GM13977 (cell line): ENCODE measurements at regions not wholly inside any gene's neighbourhood (a gene's known extent, or its start where the extent isn't known, plus 50 kb on each side); places are given as distances from the start of the nearest gene placed in this dataset.

ENCODE experiments used
- DNase-seq: peaks from one replicate; pipeline ENCODE4 v3.0.0; 2012; ENCODE audit warnings: low spot score
- in situ Hi-C: fragments of 300-500 bp; cut with MboI; formaldehyde crosslinking; loops from one replicate; pipeline ENCODE4 v1.12.0; 2022; ENCODE audit warnings: low sequenced_read_pairs, low pct_unique_long_range_greater_than_20kb, mixed read lengths, inconsistent platforms; ENCODE audit not compliant: unreplicated experiment
- TF ChIP-seq, protein P1 (sequence below): IDR thresholded peaks from 2 replicates; pipeline ENCODE4 v1.5.1; 2012; ENCODE audit warnings: mild to moderate bottlenecking, control low read depth; ENCODE audit not compliant: insufficient read depth; ENCODE audit errors: extremely low read depth, missing control alignments

GRCh38 chr6:62519574-62519973 lies 233.5 kb upstream of the KHDRBS2 start:
- in situ Hi-C loops = no loop called here
- DNase-seq = no peak

DNA sequence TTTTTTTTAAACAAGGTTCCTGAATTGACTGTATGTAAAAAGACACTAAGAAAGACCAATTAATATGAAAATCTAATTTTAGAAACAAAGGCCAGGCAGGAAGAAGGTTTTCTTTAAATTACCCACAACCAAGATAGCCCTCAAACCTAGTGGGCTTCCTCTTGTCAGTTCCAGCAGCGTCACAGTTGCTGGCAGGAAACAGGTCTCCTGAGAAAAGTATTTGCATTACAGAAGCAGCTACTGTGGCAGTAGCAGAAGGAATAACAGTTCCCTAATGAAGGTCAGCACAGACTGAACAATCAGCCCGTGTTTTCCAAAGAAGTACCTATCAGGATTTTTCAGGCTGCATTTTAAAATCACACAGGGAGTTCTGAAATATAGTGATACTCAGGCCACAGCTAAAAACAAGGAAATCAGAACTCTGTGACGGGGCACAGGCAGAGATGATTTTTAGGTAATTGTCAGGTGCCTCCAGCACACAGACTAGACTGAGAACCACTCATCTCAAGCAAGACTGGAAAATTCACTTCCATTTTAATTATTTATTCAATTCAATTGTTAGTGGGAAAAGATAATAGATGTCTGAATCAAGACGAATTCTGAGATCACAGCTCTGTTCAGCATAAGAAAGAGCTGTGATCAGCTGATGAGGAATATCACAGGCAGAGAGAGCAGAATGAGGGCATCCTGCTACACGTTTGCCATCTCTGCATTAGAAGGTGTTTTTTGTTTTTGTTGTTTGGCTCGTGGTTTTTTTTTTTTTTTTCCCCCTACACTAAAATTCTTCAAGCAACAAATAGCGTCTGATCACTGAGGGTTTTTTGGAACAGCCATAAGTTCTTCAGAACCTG lies 230.5 kb upstream of the KHDRBS2 start:
- no peak for DNase-seq
- in situ Hi-C loops = no loop called here

More at GRCh38 chr6:62519574-62519973, 233.5 kb upstream of the KHDRBS2 start:
- TF ChIP-seq, protein P1, sequence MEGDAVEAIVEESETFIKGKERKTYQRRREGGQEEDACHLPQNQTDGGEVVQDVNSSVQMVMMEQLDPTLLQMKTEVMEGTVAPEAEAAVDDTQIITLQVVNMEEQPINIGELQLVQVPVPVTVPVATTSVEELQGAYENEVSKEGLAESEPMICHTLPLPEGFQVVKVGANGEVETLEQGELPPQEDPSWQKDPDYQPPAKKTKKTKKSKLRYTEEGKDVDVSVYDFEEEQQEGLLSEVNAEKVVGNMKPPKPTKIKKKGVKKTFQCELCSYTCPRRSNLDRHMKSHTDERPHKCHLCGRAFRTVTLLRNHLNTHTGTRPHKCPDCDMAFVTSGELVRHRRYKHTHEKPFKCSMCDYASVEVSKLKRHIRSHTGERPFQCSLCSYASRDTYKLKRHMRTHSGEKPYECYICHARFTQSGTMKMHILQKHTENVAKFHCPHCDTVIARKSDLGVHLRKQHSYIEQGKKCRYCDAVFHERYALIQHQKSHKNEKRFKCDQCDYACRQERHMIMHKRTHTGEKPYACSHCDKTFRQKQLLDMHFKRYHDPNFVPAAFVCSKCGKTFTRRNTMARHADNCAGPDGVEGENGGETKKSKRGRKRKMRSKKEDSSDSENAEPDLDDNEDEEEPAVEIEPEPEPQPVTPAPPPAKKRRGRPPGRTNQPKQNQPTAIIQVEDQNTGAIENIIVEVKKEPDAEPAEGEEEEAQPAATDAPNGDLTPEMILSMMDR = no peak

DNA sequence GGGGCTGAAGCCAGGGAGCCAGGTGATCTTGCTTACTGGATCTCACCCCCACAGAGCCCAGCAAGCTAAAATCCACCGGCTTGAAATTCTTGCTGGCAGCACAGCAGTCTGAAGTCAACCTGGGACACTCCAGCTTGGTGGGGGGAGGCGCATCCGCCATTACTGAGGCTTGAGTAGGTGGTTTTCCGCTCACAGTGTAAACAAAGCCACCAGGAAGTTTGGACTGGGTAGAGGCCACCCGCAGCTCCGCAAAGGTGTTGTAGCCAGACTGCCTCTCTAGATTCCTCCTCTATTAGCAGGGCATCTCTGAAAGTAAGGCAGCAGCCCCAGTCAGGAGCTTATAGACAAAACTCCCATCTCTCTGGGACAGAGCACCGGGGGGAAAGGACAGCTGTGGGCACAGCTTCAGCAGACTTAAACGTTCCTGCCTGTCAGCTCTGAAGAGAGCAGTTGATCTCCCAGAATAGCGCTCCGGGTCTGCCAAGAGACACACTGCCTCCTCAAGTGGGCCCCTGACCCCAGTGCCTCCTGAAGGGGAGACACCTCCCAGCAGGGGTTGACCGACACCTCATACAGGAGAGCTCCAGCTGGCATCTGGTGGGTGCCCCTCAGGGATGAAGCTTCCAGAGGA lies 206.3 kb upstream of the KHDRBS2 start:
- in situ Hi-C loops = no loop called here
- TF ChIP-seq, protein P1 = no peak
- no peak for DNase-seq

More for the DNA sequence above, 230.5 kb upstream of the KHDRBS2 start:
- TF ChIP-seq, protein P1 = no peak

GRCh38 chr6:62480544-62480943 lies 194.5 kb upstream of the KHDRBS2 start:
- in situ Hi-C loops = no loop called here
- no peak for DNase-seq
- TF ChIP-seq, protein P1 = no peak

GRCh38 chr6:62479697-62480220 lies 193.7 kb upstream of the KHDRBS2 start:
- in situ Hi-C loops = no loop called here
- TF ChIP-seq, protein P1 = no peak
- DNase-seq = no peak

GRCh38 chr6:62474793-62475192 lies 188.8 kb upstream of the KHDRBS2 start:
- no peak for DNase-seq
- in situ Hi-C loops = no loop called here
- TF ChIP-seq, protein P1 = no peak
